Muscle of arm (tissue), 1 donor: ENCODE measurements at regions not wholly inside any gene's neighbourhood (a gene's known extent, or its start where the extent isn't known, plus 50 kb on each side); places are given as distances from the start of the nearest gene placed in this dataset.
"Not testable (repeated sequence)": the region's sequence is repeated elsewhere in the genome, so short reads cannot be mapped to it uniquely, and the experiment has no call there.

Source experiments
- DNase-seq: peaks from one replicate; pipeline ENCODE4 v3.0.0-alpha.2; 2013

DNA sequence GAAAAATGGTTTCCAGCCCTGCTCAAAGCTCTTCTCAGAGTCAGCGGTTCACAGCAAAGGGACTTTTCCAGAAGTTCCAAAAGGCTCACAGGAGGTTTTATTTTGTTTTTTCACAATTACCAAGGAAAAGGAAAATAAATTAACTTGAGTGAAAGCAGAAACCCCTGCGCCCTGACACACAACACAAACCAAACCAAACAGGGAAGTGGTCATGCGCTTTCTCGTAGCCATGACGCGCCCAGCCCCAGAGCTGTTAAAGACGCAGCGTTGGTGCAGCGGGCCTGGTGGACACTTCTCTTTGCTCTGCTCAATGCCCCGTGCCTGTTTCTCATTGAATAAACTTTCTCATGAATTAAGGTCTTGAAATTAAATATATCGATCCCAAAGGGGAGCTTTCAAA, 134.4 kb upstream of the LYZL2 start:
- DNase-seq: no peak

DNA sequence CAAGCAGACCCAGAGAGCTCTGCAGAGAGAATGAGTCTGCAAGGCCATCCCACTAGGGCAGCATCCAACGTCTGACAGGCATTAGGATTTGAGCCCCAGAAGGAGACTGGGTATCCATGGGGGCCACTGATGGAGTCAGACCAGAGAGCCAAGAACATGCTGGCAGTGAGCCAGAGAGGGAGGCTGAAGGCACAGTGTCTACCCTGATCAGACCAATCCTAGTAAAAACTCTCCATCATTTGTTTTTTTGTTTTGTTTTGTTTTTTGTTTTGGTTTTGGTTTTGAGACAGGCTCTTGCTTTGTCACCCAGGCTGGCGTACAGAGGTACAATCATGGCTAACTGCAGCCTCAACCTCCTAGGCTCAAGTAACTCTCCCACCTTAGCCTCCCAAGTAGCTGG, 133.1 kb upstream of the LYZL2 start:
- DNase-seq: no peak

DNA sequence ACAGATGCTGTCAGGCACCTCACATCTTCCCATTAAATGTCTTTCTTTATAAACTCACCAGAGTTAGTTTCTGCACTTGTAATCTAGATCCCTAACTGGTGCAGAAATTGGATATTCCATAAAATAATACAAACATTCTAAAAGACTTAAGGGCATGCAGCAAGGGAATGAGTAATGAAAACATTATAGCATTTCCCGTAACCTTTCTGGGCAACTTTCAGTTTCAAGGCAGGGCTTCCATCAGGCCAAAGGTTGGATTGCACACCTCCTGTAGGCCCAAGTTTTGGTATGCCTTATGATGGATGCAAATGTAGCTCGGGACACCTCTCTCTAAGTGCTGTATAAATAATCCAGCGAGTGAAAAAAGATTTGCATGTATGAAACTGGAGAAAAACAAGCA, 129.9 kb upstream of the LYZL2 start:
- no peak for DNase-seq

DNA sequence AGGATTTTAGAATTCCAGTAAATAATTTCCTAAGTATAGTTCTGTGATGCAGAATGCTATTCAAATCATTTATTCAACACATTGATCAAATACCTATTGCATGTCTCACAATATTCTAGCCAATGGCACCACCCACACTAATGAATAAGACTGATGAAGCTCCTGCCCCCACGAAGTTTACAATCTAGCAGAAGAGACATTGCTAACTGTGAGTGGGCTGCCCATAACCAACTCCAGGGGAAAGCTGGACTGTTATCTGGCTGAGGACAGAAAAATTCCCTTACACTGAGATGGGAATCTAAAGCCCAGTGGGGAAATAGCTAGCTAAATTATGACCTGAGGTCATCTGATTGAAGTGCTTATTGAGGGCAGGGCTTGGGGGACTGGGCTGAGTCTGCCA, 128.8 kb upstream of the LYZL2 start:
- DNase-seq: no peak

DNA sequence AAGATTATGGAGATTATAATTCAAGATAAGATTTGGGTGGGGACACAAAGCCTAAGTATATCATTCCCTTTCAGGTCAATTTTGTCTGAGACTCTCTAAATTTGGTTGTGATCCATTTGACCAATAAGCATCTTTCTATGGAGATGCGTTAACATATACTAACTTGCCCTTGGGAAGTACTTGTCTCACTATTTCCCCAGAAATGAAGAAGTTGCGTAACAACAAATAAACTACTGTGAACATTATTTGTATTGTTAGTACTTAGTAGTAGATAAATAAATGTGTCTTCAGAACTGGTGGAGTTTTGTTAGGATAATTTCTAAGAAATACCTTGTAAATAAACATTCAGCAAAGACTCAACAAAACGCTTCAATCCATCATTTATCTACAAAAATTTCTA, 127.3 kb upstream of the LYZL2 start:
- DNase-seq: no peak

DNA sequence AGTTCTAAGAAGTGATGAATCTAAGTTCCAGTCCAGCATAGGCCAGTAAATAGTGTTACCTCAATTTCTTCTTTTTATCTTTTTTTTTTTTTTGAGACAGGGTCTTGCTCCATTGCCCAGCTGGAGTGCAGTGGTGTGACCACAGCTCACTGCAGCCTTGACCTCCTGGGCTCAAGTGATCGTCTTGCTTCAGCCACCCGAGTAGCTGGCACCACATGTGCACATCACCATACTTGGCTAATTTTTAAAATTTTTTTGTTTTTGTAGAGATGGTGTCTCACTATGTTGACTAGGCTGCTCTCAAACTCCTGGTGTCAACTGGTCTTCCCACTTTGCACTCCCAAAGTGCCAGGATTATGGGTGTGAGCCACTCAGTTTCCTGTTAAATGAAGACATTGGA, 126.6 kb upstream of the LYZL2 start:
- no peak for DNase-seq

DNA sequence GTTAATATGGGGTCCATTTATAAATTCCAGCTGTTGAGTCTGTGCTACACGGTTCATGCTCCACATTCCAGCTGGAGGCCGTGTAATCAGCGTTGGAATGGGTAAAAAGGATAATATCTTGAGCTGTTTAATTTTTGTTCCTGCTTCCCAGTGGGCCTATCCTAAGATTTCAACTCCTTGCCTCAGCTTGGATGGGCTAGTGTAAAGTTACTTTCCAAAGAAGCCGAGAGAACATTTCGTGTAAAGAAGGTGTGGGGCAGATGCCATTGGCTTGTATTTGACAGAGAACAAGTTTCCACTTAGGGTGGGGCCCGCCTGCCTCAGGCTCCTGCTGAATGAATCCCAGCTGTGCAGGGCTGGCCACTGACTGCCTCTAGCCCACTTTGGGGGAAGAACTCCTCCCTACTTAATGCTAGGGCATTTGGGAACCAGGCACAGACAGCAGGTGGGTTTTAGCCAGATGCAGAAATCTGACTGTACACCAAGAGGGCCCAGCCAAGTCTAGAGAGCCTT, 125.9 kb upstream of the LYZL2 start:
- DNase-seq: peak; percentile 88

DNA sequence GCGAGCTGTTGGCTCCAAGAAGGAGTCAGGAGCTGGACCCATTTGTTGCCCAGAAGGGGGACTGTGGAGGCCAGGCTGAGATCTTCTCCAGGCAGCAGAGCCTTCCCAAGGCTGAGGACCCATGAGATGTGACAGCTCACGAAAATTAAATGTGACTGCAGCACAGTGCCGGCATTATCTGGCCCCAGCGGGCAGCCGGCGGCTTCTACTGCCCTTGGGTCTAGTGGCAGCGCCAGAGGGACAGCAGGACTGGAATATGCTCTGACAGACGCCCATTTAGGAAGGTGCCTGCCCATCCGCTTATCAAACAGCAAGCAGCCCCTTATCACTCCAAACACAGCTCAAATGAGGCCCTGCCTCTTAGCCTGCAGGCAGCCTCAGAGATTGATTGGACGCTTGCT, 122.9 kb upstream of the LYZL2 start:
- no peak for DNase-seq

DNA sequence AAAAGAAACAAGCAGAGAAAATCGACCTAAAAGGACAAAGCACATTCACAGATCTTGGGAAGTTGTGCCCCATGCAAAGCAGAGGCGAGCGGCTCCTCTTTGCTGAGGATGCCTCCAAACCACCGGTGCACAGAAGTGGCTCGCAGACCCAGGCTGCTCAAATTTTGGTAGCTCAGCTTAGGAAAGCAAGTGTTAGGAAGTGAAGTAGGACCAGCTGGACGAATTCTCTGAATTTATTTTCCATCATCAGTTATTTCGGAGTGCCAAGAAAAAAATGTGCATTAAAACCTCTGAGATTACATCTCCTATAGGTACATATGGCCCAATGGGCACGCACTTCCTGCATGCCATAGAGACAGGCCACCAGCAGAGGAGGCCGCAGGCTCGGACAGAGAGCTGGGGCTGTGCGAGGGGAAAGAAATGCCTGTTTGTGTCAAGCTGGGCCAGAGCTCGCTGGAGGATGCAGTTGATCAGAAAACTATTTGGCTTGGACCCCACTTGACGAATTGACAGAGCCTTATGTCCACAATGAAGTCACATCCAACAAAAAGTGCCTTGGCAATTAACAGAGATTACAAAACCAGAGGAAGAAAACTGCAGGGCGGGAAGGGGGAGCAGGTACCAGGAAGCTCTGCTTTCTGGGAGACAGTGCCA, 122.3 kb upstream of the LYZL2 start:
- peak; percentile 82 for DNase-seq

DNA sequence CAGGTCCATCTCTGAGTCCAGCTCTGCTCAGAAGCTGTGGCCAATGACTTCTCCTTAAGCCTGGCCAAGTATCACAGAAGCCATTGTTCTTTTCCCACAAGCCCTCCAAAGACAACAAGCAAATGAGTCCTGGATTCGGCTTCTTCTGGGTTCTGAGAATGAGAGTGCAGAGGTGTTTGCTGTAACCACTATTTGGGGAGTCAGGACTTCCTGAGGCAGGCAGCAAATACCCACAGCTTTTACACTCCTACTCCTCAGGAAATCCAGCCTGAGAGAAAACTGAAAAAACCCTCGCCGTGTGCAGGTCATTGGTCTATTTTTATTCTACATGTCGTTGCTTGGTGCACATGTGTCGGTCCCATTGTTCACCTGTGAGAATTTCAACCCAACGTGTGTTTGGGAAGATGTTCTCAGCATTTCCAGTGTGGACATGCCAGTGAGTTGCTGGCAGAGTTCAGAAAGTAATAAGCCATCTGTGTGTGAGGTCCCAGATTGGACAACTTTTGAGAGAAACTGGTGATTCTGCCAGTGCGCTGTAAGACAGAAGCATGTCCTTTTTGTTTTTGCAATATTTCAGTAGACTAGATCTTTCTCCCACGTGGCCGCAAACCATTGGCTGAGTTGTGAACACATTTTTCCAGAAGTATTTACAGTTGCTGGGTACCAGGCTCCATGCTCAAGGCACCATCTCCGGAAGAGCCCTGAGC, 121.6 kb upstream of the LYZL2 start:
- DNase-seq: no peak

DNA sequence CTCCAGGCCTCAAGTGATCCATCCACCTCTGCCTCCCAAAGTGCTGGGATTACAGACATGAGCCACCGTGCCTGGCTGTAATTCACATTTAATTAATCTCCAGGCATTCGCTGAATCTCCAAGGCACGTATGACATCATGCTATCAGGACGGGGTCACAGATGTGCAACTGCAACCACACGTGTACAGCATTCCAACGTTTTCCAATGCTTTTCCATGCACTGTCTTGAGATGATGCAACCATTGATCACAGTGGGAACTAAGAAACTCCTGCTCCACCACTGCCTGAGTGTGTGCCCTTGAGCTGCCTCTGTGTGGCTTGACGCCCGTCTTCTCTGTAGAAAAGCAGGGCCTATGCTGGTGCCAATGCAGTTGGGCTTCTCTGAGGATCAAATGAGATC, 119.8 kb upstream of the LYZL2 start:
- no peak for DNase-seq

DNA sequence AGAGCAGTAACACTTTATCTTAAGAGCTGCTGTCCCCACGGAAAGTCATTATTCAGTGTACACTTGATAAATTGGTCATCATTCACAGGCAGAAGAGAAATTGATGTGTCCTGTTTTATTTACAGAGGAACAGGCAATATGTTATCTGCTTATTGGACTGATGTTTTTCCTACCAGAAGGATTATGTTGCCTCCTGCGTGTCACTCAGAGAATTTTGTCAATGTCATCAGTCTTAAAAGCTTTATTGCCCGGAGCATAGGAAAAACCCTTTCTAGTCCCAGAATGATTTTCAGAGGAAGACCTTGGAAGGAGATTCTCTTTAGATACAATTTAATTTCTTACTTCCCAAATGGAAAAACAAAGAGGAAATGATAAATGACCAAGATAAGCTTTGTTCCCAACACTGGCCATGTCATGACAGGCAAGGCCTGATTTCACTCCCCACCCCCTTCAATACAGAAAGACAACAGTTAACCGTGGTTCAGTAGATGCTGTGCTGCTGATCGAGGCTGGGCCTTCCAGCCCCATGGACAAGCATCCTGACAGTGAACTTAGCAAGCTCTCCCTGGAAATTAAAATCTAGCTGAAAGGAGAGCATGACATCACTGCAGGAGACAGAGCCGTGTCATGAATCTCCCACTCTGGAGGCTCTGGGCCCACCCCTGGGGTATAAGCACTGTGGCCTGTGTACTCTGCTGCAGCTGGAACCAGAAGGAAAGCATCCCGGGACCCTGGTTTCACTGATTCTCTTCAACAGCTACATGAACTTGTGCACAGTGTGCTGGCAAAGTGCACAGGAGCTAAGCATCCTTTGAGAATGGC, 118.8 kb upstream of the LYZL2 start:
- no peak for DNase-seq

DNA sequence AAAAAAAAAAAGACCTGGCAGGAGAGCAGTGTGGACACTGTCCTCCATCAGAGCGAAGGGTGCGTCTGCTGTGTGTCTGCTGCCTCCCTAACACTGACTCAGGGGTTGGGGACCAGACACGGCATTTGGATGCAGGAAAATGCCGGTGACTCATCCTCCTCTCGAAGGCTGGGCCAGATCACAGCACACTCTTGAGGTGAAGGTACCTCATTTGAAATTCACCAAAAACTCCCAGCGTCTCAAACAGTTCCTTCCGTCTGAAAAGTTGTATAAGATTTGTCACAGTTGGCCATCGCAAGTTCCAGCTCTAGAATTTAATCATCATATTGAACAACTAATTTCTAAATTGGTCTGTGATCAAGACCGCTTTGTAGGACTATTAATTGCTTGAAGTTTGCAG, 118.1 kb upstream of the LYZL2 start:
- no peak for DNase-seq

DNA sequence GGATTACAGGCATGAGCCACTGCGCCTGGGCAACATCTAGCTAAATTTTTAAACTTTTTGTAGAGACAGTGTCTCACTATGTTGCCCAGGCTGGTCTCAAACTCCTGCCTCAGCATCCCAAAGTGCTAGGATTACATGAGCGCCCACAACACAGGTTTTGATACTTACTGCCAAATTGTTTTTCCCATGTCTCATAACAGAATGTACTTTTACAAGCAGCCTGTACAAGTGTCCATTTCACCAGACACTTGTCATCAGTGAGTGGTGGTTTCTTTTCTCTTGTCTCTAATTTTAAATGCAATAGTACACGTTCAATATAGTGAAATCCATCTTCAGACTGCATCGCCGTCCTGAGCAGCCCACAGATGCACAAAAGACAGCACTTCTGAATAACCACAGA, 116.4 kb upstream of the LYZL2 start:
- no peak for DNase-seq

DNA sequence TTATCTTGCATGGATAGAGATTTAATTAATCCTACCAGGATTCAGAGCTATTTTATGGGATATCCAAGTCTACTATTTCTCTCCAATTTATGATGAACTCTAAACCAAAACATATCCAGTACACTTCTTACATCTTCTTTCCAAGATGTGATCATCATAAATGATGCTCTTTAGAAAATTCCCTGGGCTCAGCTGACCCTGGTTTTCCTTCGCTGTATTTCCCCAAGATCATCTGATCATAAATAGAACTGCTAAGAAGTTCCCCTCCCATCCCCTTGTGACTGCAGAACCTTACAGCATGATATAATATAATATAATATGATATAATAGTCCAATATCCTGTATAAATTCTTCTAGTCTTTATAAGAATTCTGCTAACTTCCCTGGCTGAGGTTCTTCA, 114.6 kb upstream of the LYZL2 start:
- DNase-seq: no peak

DNA sequence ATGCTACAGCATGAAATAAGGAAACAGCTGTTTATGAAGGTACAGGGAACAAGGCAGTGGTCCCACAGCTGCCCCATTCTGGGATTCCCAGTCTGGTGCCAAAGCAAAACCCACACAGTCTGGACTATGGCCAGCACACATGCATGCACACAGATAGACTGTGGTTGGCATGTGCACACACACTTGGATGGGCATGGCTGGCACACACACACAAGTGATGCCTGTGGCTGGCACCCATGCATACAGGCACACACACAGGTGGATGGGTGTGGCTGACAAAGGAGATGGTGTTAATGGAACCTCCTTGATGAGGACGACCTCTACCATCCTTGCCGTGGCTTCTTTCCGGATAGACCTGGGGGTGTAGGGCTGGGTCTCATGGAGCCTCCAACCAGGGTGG, 114.0 kb upstream of the LYZL2 start:
- DNase-seq: no peak

DNA sequence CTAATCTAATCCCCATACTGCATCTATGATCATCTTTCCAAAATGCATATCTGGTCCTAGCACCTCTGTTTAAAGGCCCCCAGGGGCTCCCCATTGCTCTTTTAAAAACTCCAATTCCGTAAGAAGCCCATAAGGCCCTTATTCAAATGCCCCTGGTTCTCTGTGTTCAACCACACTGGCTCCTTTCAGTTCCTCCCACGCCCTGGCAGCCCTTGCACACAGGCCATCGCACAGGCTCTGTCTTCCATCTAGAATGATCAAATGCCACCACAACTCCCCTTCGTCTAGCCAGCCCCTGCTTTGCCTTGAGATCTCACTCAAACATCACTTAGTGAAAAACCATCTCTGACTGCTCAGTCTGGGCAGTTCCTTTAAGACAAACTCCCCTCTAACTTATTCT, 112.9 kb upstream of the LYZL2 start:
- no peak for DNase-seq

DNA sequence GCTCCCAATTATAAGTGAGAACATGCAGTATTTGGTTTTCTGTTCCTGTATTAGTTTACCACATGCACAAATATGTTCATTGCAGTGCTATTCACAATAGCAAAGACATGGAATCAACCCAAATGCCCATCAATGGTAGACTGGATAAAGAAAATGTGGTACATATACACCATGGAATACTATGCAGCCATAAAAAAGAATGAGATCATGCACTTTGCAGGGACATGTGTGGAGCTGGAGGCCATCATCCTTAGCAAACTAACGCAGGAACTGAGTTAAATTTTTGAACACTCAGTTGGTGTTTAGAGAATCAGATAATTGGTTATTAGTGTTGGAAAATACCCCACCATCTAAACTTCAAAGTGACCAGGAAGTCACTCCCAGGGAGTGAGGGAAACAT, 111.2 kb upstream of the LYZL2 start:
- DNase-seq: not testable (repeated sequence)

DNA sequence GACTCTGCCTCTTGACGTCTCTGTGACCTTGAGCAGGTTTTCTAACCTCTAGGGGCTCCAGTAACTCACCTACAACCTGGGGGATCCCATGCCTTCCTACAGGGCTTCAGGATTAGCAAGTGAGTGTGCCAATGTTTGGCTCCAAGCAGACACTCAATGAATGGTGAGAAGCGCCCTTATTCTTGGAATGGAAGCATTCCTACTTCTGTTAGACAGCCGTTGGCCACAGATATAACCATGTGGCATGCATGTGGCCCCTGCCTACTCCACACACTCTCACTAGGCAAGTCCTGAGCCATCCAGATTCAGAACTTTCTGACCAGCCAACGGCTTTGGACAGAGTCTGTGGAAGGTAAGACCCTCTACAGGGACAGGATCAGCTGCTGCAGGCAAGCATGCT, 108.9 kb upstream of the LYZL2 start:
- no peak for DNase-seq

DNA sequence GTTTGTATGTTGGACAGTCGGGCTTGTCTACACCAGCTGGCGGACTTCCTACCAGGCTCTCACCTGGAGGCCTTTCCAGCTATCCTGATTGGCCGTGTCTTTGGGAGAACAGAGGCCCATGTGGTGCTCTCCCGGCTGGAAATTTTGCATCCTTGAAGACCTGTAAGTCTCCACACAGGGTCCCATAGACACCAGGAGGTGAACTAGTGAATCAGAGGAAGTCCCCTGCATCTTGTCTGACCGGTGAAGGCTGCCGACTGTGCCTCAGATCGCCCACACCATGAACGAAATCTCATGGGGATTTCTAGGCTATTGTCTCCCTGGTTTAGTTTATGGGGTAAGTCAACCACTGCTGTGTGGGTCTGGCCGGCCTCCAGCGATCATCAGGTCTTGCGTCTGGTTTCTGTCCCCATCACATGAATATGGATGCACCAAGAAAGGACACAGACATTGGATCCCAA, 108.4 kb upstream of the LYZL2 start:
- DNase-seq: no peak

DNA sequence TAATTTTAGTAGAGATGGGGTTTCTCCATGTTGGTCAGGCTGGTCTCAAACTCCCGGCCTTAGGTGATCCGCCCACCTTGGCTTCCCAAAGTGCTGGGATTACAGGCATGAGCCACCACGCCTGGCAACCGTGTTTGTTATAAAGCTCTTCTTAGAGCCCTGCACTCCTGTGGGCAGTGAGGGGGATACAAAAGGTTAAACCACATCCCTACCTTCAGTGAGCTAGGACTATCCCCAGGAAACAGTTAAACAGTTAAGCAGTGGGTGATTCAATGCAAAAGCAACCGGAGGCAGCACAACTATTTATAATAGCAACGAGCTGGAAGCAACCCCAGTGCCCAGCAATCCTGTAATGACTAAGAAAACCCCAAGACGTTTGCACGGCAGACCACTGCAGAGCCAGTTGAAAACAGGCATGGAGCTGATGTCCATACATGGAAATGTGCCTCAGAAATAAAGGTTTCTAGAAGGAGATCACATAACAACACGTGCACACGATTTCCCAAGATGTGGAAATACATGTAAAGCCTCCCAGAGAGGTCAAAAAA, 107.2 kb upstream of the LYZL2 start:
- DNase-seq: no peak

DNA sequence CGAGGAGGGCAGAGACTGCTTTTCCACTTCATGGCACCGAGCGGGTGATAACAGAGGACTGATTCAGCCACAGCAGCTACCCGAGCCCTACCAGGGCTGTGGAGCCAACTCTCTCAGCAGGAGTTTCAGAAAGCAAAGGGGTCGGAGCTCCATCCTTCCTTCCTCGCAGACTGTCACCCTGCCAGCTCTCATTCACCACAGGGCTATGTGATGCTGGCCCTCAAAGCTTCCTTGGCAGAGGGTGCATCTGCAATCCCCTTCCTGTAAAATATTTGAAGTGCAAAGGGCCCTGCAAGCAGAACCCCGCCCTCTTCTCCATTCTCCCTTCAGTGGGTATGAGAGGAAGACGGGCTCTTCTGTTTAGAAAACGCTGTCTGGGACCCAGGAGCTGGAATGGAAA, 105.3 kb upstream of the LYZL2 start:
- no peak for DNase-seq

DNA sequence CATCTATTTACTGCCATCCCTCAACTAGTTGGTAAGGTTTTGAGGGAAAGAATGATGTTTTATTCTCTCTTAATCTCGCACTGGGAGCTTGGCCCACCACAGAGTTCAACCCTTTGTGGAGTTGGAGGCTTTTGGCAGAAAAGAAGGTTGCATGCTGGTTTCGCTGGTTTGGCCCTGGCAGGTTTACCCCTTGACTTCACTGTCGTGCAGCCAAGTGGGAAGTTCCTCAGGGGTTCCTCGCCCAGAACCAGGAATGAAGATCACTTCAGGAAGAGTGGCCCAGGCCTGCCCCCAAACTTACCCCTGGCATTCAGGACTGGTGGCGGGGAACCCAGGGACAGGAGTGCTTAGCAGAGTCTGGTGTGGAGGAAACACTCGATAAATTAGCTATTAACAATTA, 103.1 kb upstream of the LYZL2 start:
- DNase-seq: no peak
